HG03457 (cell line): ENCODE measurements at regions not wholly inside any gene's neighbourhood (a gene's known extent, or its start where the extent isn't known, plus 50 kb on each side); places are given as distances from the start of the nearest gene placed in this dataset.
"Not testable (repeated sequence)": the region's sequence is repeated elsewhere in the genome, so short reads cannot be mapped to it uniquely, and the experiment has no call there.

Experiments used
- ATAC-seq: cut with Tn5 transposase; IDR thresholded peaks from one replicate; pipeline ENCODE4 v1.9.1; 2021; ENCODE audit warnings: moderate number of reproducible peaks; ENCODE audit not compliant: unreplicated experiment

DNA sequence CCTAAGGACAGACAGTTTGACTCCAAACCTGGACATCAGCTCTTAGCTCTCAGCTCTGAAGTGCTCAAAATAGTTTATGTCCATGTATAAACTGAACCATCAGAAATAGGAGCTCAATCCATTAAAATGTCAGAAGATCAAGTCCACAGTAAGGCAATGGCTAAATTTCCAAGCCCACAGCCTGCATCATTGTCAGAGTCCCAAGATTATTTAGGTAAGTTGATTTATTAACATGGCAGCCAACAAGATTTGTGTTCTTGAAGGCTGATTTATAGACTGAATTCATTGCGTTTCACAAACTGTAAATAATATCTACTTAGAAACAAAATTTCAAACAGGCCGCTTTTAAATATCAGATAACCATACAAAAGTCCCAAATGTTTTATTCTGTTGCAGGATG, 286.5 kb upstream of the ADGRL3 start:
- no peak for ATAC-seq

DNA sequence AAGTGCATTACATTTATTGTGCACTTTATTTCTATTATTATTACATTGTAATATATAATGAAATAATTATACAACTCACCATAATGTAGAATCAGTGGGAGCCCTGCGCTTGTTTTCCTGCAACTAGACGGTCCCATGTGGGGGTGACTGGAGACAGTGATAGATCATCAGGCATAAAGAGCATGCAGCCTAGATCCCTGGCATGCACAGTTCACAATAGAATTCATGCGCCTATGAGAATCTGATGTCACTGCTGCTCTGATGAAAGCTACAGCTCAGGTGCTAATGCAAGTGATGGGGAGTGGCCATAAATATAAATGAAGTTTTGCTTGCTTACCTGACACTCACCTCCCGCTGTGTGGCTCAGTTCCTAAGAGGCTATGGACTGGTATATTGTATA, 278.4 kb upstream of the ADGRL3 start:
- not testable (repeated sequence) for ATAC-seq

DNA sequence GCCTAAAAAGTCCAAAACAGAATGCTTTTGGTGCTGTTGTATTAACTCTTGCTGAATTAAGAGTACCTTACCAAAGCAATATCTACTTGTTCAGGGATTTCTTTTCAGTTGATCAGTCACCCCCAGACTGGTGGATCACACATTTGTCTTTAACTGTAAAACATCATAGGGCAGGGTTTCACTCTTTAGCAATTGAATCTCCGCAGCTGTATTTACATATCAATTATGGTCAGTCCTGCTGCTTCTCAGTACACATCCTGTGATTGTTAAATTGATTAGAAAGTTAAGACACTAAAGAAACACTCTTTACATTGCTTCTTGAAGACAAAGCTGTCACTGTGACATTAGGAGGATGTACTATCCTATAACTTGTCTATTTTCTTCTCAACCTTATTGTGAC, 277.1 kb upstream of the ADGRL3 start:
- no peak for ATAC-seq

DNA sequence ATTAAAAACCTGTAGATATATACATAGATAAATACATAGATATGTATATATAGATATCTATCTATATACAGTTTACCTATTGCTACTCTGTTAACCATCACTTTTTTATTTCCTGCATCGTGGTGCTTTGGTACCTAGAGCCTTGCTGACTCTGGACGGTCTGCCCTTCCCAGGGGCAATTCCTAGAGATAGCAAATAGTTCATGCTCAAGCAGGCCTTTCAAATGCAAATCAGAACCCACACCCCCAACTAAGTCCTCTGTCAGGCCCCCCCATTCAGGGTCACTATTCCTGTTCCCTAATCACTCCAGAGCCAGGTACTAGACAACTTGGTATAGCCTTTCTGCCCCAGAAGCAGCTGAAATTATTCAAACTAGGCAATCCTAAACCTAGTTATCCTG, 273.5 kb upstream of the ADGRL3 start:
- ATAC-seq: no peak

DNA sequence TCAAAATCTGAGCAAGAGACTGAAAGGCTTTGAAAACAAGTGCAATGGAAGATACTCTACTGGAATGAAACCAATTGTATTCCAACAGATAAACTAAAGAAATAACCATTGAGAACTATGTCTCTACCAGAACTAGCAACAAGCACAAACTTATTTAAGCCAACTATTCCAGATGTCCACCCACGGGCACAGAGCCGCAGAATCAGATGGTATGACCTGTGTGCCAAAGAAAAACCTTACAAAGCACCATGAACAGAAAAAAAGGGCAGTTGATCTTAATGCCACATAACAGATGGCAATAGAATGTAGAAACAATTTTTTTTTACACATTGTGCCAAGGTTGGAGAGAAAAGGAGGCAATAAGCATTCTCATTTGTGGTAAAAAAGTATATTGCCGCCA, 269.3 kb upstream of the ADGRL3 start:
- no peak for ATAC-seq

DNA sequence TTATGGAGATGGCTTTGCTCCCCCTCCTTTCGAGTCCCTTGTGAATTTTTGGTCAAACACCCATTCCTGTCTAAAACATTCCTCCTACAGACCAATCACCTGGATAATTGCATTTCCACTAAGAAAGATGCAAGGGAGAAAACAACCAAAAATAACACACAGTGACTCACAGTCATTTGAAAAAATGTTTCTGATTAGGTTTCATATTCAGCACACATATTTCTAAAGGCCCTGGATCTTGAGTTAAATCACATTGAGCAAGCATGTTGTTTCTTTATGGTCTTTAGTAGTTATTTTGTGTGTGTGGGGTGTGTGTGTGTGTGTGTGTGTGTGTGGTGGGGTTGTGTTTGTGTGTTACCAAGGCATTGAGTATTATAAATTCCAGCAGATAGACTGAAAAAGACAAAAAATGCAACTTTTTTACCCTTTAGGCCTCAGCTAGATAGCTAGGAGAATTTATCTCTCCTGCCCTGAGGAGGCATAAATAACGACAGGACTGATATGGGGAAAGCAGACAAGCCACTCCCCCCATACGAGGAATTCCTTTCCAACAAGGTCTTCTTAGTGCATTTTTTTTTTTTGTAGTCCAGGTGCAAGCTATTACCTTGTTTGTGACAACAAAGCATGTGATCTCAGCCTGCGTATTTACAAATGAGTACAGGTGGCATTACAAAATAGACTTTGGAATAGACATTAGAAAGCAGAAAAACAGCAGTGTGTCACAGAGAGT, 265.4 kb upstream of the ADGRL3 start:
- ATAC-seq: no peak

DNA sequence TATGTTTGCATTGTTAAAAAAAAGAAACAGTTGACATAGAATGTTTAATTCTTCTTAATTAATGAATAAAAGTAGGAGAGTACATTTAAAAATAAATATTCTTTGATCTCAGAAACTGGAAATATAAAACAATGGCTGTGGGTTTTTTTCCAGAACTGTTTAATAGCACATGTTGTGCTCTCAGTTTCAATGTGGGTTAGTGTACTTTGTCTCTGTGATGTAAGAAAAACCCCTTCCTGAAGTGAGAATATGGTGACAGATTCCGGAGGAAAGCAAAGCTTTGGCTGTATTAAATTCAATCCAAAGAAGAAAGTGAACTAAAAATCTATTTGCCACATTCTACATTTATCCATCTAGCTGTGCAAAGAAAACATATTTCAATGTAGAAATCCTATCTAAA, 261.9 kb upstream of the ADGRL3 start:
- no peak for ATAC-seq

DNA sequence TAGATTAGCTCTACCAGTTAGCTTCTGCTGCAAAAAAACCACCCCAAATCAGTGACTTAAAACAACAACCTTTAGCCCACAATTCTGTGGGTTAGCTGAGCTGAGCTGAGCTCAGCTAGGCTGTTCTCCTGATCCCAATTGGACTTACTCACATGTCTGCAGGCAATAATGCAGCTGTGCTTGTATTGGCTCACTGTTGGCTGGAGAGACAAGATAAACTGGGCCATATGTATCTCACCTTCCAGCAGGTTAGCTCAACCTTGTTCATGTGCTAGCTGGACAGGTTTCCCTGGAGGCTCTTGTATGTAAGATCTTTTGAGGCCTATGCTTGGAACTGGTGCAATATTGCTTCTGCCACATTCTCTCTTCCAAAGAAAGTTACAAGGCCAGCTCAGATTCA, 261.5 kb upstream of the ADGRL3 start:
- no peak for ATAC-seq

DNA sequence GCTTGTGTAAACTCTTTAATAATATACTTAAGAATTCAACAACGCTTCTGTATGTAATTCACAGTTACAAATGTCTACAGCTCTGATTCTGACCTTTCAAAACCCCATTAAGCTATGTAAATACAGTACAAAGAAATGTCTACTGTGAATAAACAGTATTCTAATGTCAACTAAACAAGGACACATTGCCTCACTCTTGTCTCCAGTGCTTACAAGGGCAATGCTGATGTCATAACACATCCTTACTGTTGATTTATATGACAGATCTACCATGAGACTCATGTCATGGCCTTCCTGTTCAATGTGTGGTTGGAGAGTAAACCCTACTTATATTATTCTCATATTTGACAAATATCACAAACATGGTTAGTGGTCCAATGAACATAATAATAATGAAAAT, 256.1 kb upstream of the ADGRL3 start:
- no peak for ATAC-seq

DNA sequence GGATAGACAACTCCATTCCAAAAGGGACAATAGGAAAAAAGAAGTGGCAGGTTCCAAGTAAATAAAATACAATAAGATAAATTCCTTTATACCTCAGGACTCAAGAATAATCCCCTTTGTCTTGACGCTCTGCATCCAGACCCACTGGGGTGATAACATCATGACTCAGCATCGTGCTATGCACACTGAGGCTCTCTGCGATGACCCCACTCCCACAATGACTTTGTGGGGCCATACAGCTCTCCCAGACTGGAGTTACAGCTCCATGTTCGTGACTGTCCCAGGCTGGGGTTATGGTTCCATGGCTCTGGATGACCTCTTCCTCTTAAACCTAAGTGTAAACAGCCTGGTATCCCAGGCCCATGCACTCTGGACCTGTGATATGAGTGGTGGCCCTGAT, 254.5 kb upstream of the ADGRL3 start:
- ATAC-seq: no peak

DNA sequence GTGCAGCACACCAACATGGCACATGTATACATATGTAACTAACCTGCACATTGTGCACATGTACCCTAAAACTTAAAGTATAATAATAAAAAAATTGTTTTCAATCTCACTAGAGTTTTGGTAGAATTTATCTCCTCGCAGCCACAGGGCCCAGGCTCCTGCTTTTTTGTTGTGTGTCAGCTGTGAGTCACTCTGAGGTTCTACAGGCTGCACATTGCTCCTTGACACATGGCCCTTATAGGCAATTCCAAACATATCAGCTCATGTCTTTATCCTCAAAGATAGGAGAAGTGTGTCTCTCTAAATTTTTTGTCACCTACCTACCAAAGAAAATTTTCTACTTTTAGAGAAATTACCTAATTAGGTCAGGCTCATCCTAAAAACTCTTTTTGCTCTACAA, 252.1 kb upstream of the ADGRL3 start:
- no peak for ATAC-seq

DNA sequence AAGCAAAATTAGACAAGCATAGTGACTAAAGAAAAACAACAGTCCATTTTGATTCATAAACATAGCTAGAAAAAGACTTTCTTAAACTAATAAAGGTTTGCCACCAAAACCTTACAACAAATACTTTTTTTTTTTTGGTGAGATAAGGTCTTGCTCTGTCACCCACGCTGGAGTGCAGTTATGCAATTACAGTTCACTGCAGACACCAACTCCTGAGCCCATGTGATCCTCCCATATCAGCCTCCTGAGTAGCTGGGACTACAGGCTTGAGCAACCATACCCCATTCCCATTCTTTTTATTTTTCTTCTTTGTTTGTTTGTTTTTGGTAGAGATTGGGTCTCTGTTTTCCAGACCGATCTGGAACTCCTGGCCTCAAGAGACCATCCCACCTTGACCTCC, 247.2 kb upstream of the ADGRL3 start:
- no peak for ATAC-seq

DNA sequence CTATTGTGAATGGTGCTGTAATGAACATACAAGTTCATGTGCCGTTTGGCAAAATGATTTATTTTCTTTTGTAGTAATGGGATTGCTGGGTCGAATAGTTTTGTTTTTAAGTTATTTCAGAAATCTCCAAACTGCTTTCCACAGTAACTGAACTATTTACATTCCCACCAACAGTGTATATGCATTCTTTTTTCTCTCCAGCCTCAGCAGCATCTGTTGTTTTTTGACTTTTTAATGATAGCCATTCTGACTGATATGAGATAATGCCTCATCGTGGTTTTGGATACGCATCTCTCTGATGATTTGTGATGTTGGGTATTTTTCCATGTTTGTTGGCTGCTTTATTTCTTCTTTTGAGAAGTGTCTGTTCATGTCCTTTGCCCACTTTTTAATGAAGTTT, 246.3 kb upstream of the ADGRL3 start:
- ATAC-seq: no peak

DNA sequence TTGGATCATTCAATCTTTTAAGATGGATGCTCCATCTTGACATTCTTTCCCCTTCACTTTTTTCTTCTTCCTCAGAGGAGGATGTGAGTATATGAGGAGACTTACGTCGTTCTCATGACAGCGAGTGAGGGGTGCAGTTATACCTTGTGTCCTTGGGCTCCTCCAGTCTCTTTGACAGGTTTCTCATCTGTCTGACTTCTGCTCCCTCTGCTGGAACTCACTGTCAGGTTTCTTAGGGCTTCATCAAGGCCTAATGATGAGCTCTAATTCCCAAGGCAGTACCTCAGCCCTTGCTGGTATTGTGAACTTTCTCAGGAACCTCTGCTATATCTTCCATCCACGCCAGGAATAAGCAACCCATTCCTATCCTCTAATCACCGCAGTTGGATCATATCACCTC, 237.8 kb upstream of the ADGRL3 start:
- no peak for ATAC-seq

DNA sequence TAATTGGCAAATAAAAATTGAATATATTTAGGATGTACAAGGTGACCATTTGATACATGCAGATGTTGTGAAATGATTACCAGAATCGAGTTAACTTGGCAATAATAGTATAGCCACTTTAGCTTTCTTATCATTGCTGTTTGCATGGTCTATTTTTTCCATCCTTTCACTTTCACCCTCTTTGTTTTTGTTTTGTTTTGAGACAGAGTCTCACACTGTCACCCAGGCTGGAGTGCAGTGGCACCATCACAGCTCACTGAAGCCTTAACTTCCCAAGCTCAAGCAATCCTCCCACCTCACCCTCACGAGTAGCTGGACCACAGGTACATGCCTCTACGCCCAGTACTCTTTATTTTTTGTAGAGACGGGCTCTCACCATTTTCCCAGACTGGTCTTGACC, 218.6 kb upstream of the ADGRL3 start:
- no peak for ATAC-seq

DNA sequence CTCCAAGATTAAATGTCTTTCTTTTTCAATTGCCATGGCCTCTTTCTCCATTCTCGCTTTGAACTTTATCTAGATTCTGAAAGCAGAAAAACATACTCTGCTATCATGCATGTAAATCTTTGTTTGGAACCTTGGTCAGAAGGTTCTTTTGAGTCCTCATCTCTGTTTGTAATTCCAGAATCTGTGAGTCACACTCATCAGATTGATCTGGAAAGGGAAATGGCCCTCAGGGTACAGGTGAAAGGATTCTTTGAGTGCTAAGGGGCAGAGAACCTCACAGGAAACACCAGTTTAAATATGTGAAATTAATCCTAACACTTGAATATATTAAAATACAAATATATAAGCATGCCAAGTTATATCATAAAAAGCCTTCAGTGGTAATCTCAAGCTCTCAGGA, 211.0 kb upstream of the ADGRL3 start:
- no peak for ATAC-seq

DNA sequence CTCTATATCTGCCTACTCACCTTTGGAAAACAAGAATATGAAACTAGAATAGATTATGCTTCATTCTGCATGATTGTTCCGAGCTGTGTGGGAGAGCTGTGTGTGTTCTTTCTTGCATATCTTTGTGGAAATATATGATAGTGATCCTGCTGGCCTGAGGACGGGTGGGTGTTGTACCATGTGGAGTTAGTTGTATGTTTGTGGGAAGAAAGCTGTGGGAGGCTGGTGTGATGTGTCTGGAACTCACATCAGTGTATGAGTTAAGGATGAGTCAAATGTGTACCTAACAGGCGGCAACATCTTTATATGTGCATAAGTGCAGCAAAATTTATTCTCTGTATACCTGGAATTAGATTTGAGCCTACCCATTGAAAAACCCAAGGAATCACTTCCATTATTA, 208.1 kb upstream of the ADGRL3 start:
- ATAC-seq: no peak

DNA sequence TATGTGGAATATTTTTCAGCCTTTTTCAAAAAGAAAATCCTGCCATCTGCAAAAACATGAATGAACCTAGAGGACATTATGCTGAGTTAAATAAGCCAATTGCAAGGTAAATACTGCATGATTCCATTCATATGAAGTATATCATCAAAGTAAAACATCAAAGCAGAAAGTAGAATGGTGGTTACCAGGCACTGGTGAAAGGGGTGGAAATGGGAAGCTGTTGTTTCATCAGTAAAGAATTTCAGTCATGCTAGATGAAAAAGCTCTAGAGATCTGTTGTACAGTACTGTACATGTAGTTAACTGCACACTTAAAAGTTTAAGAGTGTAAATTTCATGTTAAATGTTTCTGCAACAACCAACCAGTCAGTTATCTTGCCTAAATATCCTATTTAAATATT, 196.8 kb upstream of the ADGRL3 start:
- no peak for ATAC-seq

DNA sequence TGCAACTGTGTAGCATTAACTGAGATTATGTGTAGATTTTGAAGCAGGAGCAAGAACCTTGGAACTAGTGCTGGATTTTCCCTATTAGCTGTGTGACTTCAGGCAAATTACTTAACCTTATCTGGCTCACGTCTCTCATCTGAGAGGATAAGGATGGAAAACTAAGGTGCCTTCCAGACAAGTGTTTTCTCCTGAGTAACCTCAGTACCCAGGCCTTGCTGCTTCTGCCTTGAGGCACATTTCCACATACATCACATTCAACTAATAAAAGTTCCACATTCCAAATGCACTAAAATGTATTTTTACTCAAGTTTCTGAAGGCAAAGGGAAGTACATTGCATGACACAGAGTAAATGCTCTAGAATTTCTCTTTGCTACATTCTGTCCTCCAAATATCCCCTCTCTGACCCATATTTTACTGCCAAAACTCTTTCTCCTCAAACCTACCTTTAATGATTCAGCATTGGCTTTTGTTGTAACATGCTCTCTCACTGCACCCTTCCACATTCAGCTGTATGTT, 195.4 kb upstream of the ADGRL3 start:
- ATAC-seq: no peak

DNA sequence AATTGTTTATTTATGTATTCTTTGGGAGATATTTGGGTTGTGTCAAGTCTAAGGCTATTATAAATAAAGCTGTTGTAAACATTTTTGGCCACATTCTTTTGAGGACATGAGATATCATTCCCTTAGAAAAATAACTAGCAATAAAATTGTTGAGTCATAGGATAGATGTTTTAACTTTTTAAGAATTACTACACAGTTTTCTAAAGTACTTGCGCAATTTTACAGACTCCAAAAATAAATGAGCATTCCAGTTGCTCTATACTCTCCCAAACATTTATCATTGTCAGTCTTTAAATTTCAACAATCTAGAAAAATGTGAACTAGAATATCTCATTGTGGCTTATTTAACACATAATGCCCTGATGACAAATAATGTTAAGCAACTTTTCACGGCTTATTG, 189.1 kb upstream of the ADGRL3 start:
- no peak for ATAC-seq

DNA sequence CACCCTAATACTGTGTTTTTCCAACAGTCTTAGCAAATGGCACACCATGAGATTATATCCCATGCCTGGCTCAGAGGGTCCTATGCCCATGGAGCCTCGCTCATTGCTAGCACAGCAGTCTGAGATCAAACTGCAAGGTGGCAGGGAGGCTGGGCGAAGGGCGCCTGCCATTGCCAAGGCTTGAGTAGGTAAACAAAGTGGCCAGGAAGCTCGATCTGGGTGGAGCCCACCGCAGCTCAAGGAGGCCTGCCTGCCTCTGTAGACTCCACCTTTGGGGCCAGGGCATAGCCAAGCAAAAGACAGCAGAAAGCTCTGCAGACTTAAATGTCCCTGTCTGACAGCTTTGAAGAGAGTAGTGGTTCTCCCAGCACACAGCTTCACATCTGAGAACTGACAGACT, 188.2 kb upstream of the ADGRL3 start:
- ATAC-seq: not testable (repeated sequence)

DNA sequence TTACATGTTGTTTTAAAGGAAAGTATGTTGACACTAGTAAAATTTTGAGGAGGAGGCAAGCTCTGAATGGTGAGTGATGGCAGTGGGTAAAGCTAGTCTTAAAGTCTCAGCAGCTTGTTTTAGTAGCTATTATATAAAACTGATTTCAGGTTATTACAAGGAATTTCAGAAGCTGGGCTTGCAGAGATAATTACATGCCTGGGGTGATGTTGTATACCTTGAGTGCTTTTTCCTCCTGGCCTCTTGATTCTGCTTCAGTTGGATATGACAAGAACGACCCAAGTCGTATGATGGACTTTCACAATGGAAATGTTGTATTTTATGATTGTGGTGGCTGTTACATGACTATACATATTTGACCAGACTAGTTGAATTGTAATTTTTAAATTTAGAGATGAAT, 175.5 kb upstream of the ADGRL3 start:
- no peak for ATAC-seq

DNA sequence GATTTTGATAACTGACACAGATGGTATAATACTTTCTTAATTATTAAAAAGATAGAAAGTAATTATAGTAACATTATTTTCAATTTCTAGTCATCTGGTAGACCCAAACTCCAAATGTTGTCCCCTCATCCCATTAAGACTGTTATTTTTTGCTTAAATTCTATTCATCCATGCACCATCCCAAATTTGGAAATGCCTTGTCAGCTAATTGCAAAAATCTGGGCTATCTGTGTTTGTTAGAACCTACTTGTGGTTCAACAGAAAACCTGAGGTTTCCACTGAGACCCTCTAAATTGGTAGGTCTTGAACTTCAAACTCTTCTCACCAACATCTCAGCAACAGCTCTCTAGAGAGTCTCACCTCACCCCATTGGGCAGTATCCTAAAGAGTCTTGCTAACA, 172.2 kb upstream of the ADGRL3 start:
- ATAC-seq: no peak
